GM18909 (cell line): ENCODE measurements at regions not wholly inside any gene's neighbourhood (a gene's known extent, or its start where the extent isn't known, plus 50 kb on each side); places are given as distances from the start of the nearest gene placed in this dataset.
"Not testable (repeated sequence)": the region's sequence is repeated elsewhere in the genome, so short reads cannot be mapped to it uniquely, and the experiment has no call there.

Source experiments
- ATAC-seq: cut with Tn5 transposase; IDR thresholded peaks from one replicate; pipeline ENCODE4 v1.9.1; 2021; ENCODE audit warnings: mild to moderate bottlenecking; ENCODE audit not compliant: unreplicated experiment, poor library complexity

GRCh38 chr5:145403992-145404391 is 431.1 kb downstream of the PRELID2 start:
- ATAC-seq: no peak

- ATAC-seq: no peak
These were observed 438.3 kb downstream of the PRELID2 start for GRCh38 chr5:145396888-145397287.

DNA sequence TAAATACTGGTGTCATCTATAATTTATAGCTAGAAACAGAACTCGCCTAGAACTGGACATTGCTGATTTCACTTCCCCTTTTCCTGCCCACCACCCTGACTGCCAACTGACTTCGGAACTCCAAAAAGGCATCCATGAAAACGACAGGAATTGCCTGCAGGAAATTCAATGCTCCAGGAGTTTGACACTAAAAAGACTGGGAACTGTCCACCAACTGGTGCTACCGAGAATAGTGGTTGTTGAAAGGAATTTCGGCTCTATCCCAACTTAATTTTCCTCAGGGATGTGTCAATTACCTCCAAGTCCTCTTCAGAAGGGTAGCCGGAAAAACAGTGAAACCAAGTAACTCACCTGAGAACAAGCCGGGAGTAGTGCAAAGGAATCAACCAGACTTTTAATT is 440.0 kb downstream of the PRELID2 start:
- ATAC-seq: not testable (repeated sequence)

DNA sequence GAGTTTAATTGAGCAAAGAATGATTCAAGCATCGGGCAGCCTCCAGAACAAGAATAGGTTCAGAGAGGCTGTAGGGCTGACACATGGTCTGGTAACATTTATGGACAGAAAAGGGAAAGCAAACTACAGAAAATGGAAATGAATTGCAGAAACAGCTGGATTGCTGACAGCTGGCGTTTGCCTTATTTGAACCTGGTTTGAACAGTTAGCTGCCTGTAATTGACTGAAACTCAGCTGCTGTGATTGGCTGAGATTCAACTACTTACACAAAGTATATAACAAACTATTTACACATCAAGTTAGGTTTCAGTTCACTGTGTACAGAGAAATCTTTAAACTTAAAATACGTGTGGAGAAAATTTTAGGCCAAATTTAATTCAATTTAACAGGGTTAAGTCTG is 441.7 kb downstream of the PRELID2 start:
- ATAC-seq: no peak

GRCh38 chr5:145389047-145389446 is 446.1 kb downstream of the PRELID2 start:
- no peak for ATAC-seq

GRCh38 chr5:145385276-145385675 is 449.9 kb downstream of the PRELID2 start:
- ATAC-seq: no peak

- ATAC-seq: no peak
These were observed 456.9 kb downstream of the PRELID2 start for GRCh38 chr5:145378226-145378625.

DNA sequence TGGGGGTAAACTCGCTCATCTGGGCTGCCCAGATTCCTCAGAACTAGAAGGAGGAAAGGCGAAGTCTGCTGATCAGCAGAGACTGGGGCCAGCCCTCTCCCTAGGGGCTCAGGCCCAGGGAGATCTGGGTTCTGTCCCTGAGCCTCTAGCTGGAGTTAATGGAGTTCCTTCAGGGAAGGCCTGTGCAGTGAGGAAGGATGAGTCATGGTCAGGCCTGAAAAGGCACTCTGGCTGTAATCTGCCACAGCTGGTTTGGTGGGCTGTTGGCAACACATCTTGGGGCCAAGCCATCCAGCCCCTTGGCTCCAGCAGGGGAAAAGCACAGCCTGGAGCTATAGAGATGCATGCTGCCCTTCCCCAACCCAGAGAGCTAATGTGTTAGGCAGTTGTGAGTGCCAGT is 459.6 kb downstream of the PRELID2 start:
- ATAC-seq: no peak

GRCh38 chr5:145365464-145365863 is 469.7 kb downstream of the PRELID2 start:
- ATAC-seq: no peak

- no peak for ATAC-seq
These were observed 472.9 kb downstream of the PRELID2 start for GRCh38 chr5:145362266-145362665.

DNA sequence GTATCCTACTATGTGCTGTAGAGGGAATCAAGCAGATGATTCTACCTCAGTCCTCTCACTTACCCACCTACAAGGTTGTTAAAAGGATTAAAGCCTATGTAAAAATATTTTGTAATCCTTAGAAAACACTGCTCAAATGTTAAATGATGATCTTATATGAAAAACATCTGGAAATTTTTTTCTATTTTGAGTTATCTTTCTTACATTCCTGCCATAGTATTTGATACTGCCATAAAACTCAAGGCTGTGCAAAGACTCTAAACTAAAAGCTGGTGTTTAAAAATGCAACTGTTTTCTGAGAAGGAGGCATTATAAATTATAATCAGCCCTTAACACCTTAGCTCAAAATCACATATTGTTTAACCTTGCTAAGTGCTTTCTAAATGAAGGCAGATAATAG is 474.2 kb downstream of the PRELID2 start:
- no peak for ATAC-seq

DNA sequence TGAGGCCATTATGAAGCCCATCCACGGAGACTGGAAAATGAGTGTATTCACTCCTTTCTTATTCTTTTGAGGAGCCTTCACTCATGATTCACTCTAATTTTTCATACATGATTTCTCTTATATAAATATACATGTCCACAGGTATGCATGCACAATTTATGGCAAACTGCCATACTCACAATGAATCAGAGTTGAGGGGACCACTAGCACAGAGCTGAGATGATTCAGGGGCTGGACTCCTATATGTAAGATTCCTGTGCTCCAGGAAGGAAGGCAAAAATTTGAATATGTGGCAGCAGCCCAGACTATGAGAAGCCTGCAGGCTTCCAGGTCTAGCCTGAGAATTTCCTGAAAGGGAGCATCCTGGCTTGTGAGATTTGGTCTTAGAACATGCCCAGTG is 484.6 kb downstream of the PRELID2 start:
- no peak for ATAC-seq

GRCh38 chr5:145347026-145347616 is 488.0 kb downstream of the PRELID2 start:
- peak; percentile 75 for ATAC-seq

DNA sequence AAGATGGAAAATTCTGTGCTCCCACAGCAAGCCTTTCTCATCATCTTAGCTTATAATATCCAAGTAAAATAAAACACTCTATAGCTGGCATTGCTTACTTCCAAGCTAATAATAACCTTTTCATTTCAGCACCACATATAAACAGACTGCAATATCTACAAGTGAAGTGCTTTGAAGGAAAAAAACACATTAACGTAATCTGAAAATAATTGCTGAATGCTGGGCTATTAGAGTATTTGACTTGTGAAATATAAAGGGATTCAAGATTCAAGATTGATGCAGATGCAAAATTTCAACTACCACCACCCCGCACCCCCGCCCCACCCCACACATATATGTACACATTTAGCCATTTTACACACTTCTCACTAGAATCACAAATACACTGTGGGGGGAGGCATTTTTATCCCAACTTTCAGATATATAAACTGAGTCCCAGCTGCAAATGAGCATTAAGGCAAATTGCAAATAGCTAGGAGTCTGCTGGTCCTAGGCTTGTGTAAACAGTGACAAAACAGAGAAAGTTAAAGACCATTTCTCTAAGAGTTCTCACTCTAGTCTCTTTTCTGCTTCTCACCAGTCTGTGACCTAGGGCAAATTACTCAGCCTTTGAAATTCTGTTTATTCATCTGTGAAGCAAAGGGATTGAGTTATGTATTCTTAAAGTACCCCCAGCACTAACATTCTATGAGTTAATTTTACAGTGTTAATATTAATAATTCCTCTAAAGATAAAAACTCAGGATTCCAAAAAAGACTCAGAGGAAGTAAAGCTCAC is 489.4 kb downstream of the PRELID2 start:
- ATAC-seq: no peak

DNA sequence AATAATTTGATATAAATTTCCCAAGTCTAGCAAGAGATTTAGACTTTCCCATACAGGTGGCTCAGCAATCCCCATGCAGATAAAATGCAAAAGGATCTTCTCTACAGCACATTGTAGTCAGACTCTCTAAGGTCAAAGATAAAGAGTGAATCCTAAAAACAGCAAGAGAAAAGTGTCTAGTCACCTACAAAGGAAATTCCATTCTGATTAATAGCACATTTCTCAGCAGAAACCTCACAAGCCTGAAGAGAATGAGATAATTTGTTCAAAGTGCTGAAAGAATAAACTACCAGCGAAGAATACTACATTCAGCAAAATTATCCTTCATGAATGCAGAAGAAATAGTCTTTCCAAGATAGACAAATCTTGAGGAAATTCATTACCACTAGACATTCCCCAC is 493.3 kb downstream of the PRELID2 start:
- ATAC-seq: no peak

GRCh38 chr5:145340099-145340498 is 495.0 kb downstream of the PRELID2 start:
- no peak for ATAC-seq

- no peak for ATAC-seq
These were observed 510.2 kb downstream of the PRELID2 start for GRCh38 chr5:145324767-145325479.

DNA sequence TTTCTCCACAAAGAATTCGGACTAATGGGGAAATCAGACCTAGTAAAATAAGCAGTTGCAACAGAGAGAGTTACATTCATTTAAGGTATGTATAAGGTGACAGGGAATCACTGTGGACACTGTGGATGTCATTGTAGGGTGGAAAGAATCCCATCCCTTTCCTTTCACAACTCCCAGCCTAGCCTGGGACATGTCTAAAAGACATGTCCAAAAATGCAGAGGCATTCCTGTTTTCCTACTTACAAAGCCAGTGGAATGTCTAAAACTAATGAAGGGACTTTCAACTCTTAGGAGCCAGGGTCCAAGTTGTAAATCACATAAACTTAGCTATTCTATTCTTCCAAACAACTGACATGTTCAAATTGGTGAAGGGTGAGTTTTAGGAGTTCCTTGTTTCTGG is 511.0 kb downstream of the PRELID2 start:
- no peak for ATAC-seq

- peak; percentile 97 for ATAC-seq
These were observed 518.9 kb downstream of the PRELID2 start for GRCh38 chr5:145316282-145316681.

DNA sequence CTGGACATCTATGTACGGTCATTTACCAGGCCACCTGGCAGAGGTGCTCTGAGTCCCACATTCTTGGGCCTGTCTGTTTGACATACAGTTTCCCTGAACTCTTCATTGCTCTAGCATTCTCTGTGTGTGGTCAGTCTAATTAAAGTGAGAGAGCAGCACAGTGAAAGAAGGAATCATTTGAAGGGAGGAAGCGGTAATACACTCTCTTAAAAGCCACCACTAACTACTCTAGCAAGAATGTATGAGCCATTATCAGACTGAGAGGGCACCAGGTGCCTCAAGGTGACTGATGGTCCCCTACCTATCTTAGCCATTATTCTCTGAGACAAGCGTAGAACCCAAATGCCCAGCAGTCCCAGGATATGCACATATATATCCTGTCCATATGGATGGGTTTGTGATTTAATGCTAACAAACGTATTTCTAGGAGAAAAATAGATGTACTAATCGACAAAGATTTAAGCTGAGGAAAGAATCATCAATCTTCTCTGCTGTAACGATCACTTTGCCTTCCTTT is 527.2 kb downstream of the PRELID2 start:
- no peak for ATAC-seq

- ATAC-seq: no peak
These were observed 539.8 kb downstream of the PRELID2 start for GRCh38 chr5:145295236-145295835.
